PFSK-1 (cell line): ENCODE measurements at regions not wholly inside any gene's neighbourhood (a gene's known extent, or its start where the extent isn't known, plus 50 kb on each side); places are given as distances from the start of the nearest gene placed in this dataset.

ENCODE experiments used
- FOXP2 ChIP-seq: optimal IDR thresholded peaks from 2 replicates; pipeline ENCODE3; 2011; ENCODE audit warnings: borderline replicate concordance, control low read depth, inconsistent platforms; ENCODE audit not compliant: insufficient read depth; ENCODE audit errors: extremely low read length, extremely low read depth
- POLR2AphosphoS5 ChIP-seq: IDR thresholded peaks from 2 replicates; pipeline ENCODE4 v1.6.1; 2012; ENCODE audit warnings: low read depth, mild to moderate bottlenecking, control low read depth, low read length, moderate library complexity
- SIN3A ChIP-seq: IDR thresholded peaks from 2 replicates; pipeline ENCODE4 v1.6.1; 2012; ENCODE audit warnings: mild to moderate bottlenecking, low read length, moderate library complexity, borderline replicate concordance; ENCODE audit not compliant: insufficient read depth
- TAF1 ChIP-seq: IDR thresholded peaks from 2 replicates; pipeline ENCODE4 v1.6.1; 2012; ENCODE audit warnings: low read length, control low read depth, borderline replicate concordance; ENCODE audit not compliant: insufficient read depth
- TF ChIP-seq, protein P1 (sequence below), 2 experiments: IDR thresholded peaks; 2 replicates each; pipeline versions ENCODE4 v1.6.1 to v1.8.0; 2011 to 2012; ENCODE audit warnings: low read depth in 2 of 2, low read length in 2 of 2, control low read depth in 1 of 2, inconsistent platforms in 1 of 2, mild to moderate bottlenecking in 1 of 2, moderate library complexity in 1 of 2; ENCODE audit not compliant: insufficient read depth in 1 of 2

DNA sequence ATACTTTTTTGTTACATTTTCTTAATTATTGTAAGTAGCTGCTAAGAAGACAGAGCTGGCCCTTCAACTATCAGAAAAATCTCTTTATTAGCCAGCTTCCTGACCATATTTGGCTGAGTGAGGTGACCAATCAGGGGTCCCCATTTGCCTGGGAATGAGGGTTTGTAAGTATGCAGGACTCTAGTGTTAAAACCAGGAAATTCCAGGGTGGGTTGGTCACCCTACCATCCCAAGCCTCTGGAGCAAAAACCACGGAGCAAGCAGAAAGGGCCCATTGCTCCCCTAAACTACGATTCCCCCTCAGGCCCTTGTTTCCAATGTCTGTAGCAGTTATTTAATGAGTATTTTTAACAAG lies 165.6 kb upstream of the NCKAP5 start:
- TF ChIP-seq SIN3A: no peak
- TF ChIP-seq POLR2AphosphoS5: no peak
- no peak for TF ChIP-seq FOXP2
- no peak for TF ChIP-seq TAF1
- TF ChIP-seq, protein P1, sequence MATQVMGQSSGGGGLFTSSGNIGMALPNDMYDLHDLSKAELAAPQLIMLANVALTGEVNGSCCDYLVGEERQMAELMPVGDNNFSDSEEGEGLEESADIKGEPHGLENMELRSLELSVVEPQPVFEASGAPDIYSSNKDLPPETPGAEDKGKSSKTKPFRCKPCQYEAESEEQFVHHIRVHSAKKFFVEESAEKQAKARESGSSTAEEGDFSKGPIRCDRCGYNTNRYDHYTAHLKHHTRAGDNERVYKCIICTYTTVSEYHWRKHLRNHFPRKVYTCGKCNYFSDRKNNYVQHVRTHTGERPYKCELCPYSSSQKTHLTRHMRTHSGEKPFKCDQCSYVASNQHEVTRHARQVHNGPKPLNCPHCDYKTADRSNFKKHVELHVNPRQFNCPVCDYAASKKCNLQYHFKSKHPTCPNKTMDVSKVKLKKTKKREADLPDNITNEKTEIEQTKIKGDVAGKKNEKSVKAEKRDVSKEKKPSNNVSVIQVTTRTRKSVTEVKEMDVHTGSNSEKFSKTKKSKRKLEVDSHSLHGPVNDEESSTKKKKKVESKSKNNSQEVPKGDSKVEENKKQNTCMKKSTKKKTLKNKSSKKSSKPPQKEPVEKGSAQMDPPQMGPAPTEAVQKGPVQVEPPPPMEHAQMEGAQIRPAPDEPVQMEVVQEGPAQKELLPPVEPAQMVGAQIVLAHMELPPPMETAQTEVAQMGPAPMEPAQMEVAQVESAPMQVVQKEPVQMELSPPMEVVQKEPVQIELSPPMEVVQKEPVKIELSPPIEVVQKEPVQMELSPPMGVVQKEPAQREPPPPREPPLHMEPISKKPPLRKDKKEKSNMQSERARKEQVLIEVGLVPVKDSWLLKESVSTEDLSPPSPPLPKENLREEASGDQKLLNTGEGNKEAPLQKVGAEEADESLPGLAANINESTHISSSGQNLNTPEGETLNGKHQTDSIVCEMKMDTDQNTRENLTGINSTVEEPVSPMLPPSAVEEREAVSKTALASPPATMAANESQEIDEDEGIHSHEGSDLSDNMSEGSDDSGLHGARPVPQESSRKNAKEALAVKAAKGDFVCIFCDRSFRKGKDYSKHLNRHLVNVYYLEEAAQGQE (IDR thresholded peaks at IDR 0.05; ENCODE audit: insufficient read depth in 1 of 2, low read depth in 2 of 2, low read length in 2 of 2): no peak

DNA sequence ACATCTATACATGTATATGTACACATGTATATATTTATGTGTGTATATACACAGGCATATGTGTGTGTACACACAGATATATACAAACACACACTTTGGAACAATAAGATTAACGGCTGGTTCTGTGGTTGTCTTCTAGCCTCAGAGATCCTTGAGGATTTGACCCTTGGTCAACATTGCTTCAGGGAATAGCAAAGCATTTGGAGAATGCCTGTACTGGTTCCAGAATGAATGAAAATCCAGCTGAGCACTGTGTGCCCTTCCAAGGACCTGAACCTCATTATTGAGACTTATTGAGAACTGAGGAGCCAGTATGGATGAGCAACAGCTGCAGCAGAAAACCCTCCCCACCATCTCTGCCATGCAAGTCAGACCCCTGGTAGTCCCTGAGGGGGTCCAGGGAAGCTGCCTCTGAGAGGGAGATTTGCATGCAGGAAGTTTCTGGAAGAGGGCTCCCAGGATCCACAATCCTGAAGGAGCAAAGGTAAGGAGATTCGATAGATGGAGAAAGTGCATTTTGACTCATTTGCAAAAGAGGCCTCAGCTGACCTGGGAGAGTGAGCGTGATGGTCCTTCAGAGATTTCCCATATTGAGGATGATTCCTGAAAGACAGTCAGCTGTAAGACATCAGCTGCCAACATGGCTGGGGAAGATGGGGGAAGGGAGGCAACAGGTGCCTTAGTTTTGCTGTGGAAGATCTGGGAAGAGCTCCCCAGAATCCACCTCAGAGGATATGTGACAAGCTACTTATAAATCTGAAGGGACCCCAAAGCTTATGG lies 166.6 kb upstream of the NCKAP5 start:
- TF ChIP-seq SIN3A: no peak
- TF ChIP-seq TAF1: no peak
- TF ChIP-seq FOXP2: no peak
- TF ChIP-seq, protein P1 (IDR thresholded peaks at IDR 0.05; ENCODE audit: insufficient read depth in 1 of 2, low read depth in 2 of 2, low read length in 2 of 2): no peak
- TF ChIP-seq POLR2AphosphoS5: no peak

DNA sequence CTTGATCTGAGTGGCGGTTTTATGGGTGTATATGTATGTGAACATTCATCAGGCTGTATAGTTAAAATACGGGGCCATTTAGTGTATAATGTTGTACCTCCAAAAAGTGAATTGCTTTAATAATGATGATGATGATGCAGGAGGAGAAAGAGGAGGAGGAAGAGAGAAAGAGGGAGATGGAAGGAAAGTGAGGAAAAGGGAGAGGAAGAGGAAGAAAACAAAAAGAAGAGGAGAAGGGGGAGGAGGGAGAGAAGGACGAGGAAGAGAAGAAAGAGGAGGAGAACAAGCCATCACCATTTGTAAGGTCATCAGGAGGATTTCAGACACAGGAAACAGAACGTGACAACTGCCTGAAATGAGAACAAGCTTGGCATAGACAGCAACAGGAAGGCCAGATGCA lies 168.4 kb upstream of the NCKAP5 start:
- TF ChIP-seq, protein P1 (IDR thresholded peaks at IDR 0.05; ENCODE audit: insufficient read depth in 1 of 2, low read depth in 2 of 2, low read length in 2 of 2): no peak
- TF ChIP-seq POLR2AphosphoS5: no peak
- TF ChIP-seq SIN3A: no peak
- no peak for TF ChIP-seq TAF1
- no peak for TF ChIP-seq FOXP2

DNA sequence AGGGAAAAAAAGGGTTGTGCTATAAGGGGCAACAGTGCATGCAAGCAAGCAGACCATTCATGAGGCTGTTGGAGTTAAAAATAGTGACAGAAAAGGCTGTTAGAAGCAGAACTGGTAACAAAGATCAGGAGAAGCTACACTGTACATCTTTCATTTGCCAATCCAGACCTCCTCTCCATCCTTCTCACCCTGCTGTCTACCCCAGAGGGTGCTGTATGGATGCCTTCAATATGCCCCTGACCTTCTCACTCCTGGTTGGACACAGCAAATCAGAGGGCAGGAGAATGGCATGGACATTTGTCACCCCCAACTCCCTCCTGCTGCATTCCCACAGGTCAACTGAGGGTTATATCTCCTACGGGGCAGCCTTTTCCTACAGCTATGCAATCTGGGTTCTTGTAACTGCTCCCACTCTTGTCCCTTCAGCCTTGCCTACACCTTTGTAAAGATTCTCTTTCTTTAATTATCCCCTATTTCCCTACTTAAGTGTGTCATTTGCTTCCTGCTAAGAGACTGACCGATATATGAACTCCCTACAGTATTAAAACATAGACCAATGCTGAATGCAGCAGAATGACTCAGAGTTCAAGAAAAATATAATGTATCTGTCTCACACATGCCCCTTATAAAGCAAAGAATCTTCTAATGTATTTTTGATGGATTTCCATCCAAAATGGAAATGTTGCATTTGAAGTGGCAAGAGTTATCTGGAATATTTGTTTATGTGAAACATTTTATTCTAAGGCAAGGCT lies 169.2 kb upstream of the NCKAP5 start:
- TF ChIP-seq POLR2AphosphoS5: no peak

DNA sequence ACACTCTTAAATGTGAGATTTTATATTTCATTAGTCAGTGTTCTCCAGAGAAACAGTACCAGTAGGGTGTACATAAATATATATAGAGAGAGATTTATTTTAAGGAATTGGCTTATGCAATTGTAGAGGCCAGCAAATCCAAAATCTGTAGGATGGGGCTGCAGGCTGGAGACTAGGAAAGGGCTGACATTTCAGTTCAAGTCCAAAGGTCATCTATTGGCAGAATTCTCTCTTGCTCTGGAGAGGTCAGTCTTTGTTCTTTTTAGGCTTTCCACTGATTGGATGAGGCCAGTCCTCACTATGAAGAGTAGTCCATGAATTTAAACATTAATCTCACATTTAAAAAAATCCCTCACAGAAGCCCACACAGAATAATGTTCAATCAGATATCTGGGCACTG lies 170.8 kb upstream of the NCKAP5 start:
- TF ChIP-seq FOXP2 (no peak), POLR2AphosphoS5 (no peak), SIN3A (no peak), TAF1 (no peak)
- TF ChIP-seq, protein P1 (IDR thresholded peaks at IDR 0.05; ENCODE audit: insufficient read depth in 1 of 2, low read depth in 2 of 2, low read length in 2 of 2): no peak
